ENCODE measurements at regions not wholly inside any gene's neighbourhood (a gene's known extent, or its start where the extent isn't known, plus 50 kb on each side); places are given as distances from the start of the nearest gene placed in this dataset.

GRCh38 chr19:30924069-30924636 is 425.1 kb downstream of the TSHZ3 start:
- peak overlapping the region in 1 of 2 donors; percentile 29 for H3K9ac ChIP-seq (ENCODE audit: low read length in 2 of 2)
- H3K27me3 ChIP-seq (ENCODE audit: control insufficient read depth in 1 of 2, insufficient read depth in 2 of 2, low read length in 2 of 2) = no peaks in the 10 kb centered on the region
- no peaks in the 10 kb centered on the region for H3K36me3 ChIP-seq (ENCODE audit: control insufficient read depth in 2 of 2, insufficient read depth in 2 of 2, low read length in 2 of 2)
- H3K4me3 ChIP-seq (ENCODE audit: low read length in 2 of 2) = peak overlapping the region; percentile 49 to 57
- peaks cover 2% of the 10 kb centered on the region for H3K4me1 ChIP-seq (ENCODE audit: control insufficient read depth, insufficient read depth, low read length)
- no peak overlapping the region for H3K27ac ChIP-seq (ENCODE audit: low read length)
- H3K9me3 ChIP-seq (ENCODE audit: control insufficient read depth in 2 of 2, low read length in 2 of 2) = peaks cover 0 to 6% of the 10 kb centered on the region in 2 donors

- H3K36me3 ChIP-seq (ENCODE audit: control insufficient read depth in 2 of 2, insufficient read depth in 2 of 2, low read length in 2 of 2) = no peaks in the 10 kb centered on the region
- no peak overlapping the region for H3K4me3 ChIP-seq (ENCODE audit: low read length in 2 of 2)
- H3K9me3 ChIP-seq (ENCODE audit: control insufficient read depth in 2 of 2, low read length in 2 of 2) = peaks cover 0 to 2% of the 10 kb centered on the region in 2 donors
- H3K27me3 ChIP-seq (ENCODE audit: control insufficient read depth in 1 of 2, insufficient read depth in 2 of 2, low read length in 2 of 2) = peaks cover 0 to 2% of the 10 kb centered on the region in 2 donors
- H3K4me1 ChIP-seq (ENCODE audit: control insufficient read depth, insufficient read depth, low read length) = peaks cover 2% of the 10 kb centered on the region
- H3K9ac ChIP-seq (ENCODE audit: low read length in 2 of 2) = no peak overlapping the region
- no peak overlapping the region for H3K27ac ChIP-seq (ENCODE audit: low read length)
These were observed 425.6 kb downstream of the TSHZ3 start for GRCh38 chr19:30923621-30924020.

GRCh38 chr19:30923096-30923495 is 426.1 kb downstream of the TSHZ3 start:
- Histone ChIP-seq H3K4me1 (ENCODE audit: control insufficient read depth, insufficient read depth, low read length) (peaks cover 2% of the 10 kb centered on the region), H3K27ac (ENCODE audit: low read length) (no peak overlapping the region), H3K4me3 (ENCODE audit: low read length in 2 of 2) (no peak overlapping the region), H3K9ac (ENCODE audit: low read length in 2 of 2) (no peak overlapping the region), H3K36me3 (ENCODE audit: control insufficient read depth in 2 of 2, insufficient read depth in 2 of 2, low read length in 2 of 2) (no peaks in the 10 kb centered on the region), H3K9me3 (ENCODE audit: control insufficient read depth in 2 of 2, low read length in 2 of 2) (no peaks in the 10 kb centered on the region), H3K27me3 (ENCODE audit: control insufficient read depth in 1 of 2, insufficient read depth in 2 of 2, low read length in 2 of 2) (peaks cover 0 to 2% of the 10 kb centered on the region in 2 donors)

- no peak overlapping the region for H3K27ac ChIP-seq (ENCODE audit: low read length)
- peaks cover 2% of the 10 kb centered on the region for H3K4me1 ChIP-seq (ENCODE audit: control insufficient read depth, insufficient read depth, low read length)
- H3K36me3 ChIP-seq (ENCODE audit: control insufficient read depth in 2 of 2, insufficient read depth in 2 of 2, low read length in 2 of 2) = no peaks in the 10 kb centered on the region
- no peak overlapping the region for H3K9ac ChIP-seq (ENCODE audit: low read length in 2 of 2)
- H3K27me3 ChIP-seq (ENCODE audit: control insufficient read depth in 1 of 2, insufficient read depth in 2 of 2, low read length in 2 of 2) = peaks cover 0 to 2% of the 10 kb centered on the region in 2 donors
- H3K9me3 ChIP-seq (ENCODE audit: control insufficient read depth in 2 of 2, low read length in 2 of 2) = no peaks in the 10 kb centered on the region
- no peak overlapping the region for H3K4me3 ChIP-seq (ENCODE audit: low read length in 2 of 2)
These were observed 429.0 kb downstream of the TSHZ3 start for GRCh38 chr19:30920222-30920621.

- H3K4me1 ChIP-seq (ENCODE audit: control insufficient read depth, insufficient read depth, low read length) = peaks cover 1% of the 10 kb centered on the region
- H3K36me3 ChIP-seq (ENCODE audit: control insufficient read depth in 2 of 2, insufficient read depth in 2 of 2, low read length in 2 of 2) = no peaks in the 10 kb centered on the region
- peaks cover 0 to 2% of the 10 kb centered on the region in 2 donors for H3K27me3 ChIP-seq (ENCODE audit: control insufficient read depth in 1 of 2, insufficient read depth in 2 of 2, low read length in 2 of 2)
- H3K27ac ChIP-seq (ENCODE audit: low read length) = no peak overlapping the region
- H3K9ac ChIP-seq (ENCODE audit: low read length in 2 of 2) = no peak overlapping the region
- no peak overlapping the region for H3K4me3 ChIP-seq (ENCODE audit: low read length in 2 of 2)
- H3K9me3 ChIP-seq (ENCODE audit: control insufficient read depth in 2 of 2, low read length in 2 of 2) = no peaks in the 10 kb centered on the region
These were observed 429.5 kb downstream of the TSHZ3 start for GRCh38 chr19:30919737-30920136.

- no peak overlapping the region for H3K9ac ChIP-seq (ENCODE audit: low read length in 2 of 2)
- no peak overlapping the region for H3K4me3 ChIP-seq (ENCODE audit: low read length in 2 of 2)
- no peaks in the 10 kb centered on the region for H3K36me3 ChIP-seq (ENCODE audit: control insufficient read depth in 2 of 2, insufficient read depth in 2 of 2, low read length in 2 of 2)
- no peaks in the 10 kb centered on the region for H3K4me1 ChIP-seq (ENCODE audit: control insufficient read depth, insufficient read depth, low read length)
- no peaks in the 10 kb centered on the region for H3K9me3 ChIP-seq (ENCODE audit: control insufficient read depth in 2 of 2, low read length in 2 of 2)
- peaks cover 0 to 4% of the 10 kb centered on the region in 2 donors for H3K27me3 ChIP-seq (ENCODE audit: control insufficient read depth in 1 of 2, insufficient read depth in 2 of 2, low read length in 2 of 2)
- H3K27ac ChIP-seq (ENCODE audit: low read length) = no peak overlapping the region
These were observed 433.0 kb downstream of the TSHZ3 start for GRCh38 chr19:30916238-30916637.

GRCh38 chr19:30911491-30911890 is 437.7 kb downstream of the TSHZ3 start:
- H3K4me1 ChIP-seq (ENCODE audit: control insufficient read depth, insufficient read depth, low read length) = no peaks in the 10 kb centered on the region
- H3K27ac ChIP-seq (ENCODE audit: low read length) = no peak overlapping the region
- no peaks in the 10 kb centered on the region for H3K9me3 ChIP-seq (ENCODE audit: control insufficient read depth in 2 of 2, low read length in 2 of 2)
- no peak overlapping the region for H3K9ac ChIP-seq (ENCODE audit: low read length in 2 of 2)
- no peak overlapping the region for H3K4me3 ChIP-seq (ENCODE audit: low read length in 2 of 2)
- peaks cover 0 to 3% of the 10 kb centered on the region in 2 donors for H3K27me3 ChIP-seq (ENCODE audit: control insufficient read depth in 1 of 2, insufficient read depth in 2 of 2, low read length in 2 of 2)
- no peaks in the 10 kb centered on the region for H3K36me3 ChIP-seq (ENCODE audit: control insufficient read depth in 2 of 2, insufficient read depth in 2 of 2, low read length in 2 of 2)

- no peaks in the 10 kb centered on the region for H3K9me3 ChIP-seq (ENCODE audit: control insufficient read depth in 2 of 2, low read length in 2 of 2)
- H3K9ac ChIP-seq (ENCODE audit: low read length in 2 of 2) = no peak overlapping the region
- no peaks in the 10 kb centered on the region for H3K36me3 ChIP-seq (ENCODE audit: control insufficient read depth in 2 of 2, insufficient read depth in 2 of 2, low read length in 2 of 2)
- H3K27me3 ChIP-seq (ENCODE audit: control insufficient read depth in 1 of 2, insufficient read depth in 2 of 2, low read length in 2 of 2) = peaks cover 0 to 3% of the 10 kb centered on the region in 2 donors
- no peak overlapping the region for H3K4me3 ChIP-seq (ENCODE audit: low read length in 2 of 2)
- H3K27ac ChIP-seq (ENCODE audit: low read length) = no peak overlapping the region
- no peaks in the 10 kb centered on the region for H3K4me1 ChIP-seq (ENCODE audit: control insufficient read depth, insufficient read depth, low read length)
These were observed 438.6 kb downstream of the TSHZ3 start for GRCh38 chr19:30910485-30911240.

GRCh38 chr19:30909216-30909615 is 440.0 kb downstream of the TSHZ3 start:
- Histone ChIP-seq H3K27ac (ENCODE audit: low read length) (no peak overlapping the region), H3K36me3 (ENCODE audit: control insufficient read depth in 2 of 2, insufficient read depth in 2 of 2, low read length in 2 of 2) (no peaks in the 10 kb centered on the region), H3K9ac (ENCODE audit: low read length in 2 of 2) (no peak overlapping the region), H3K4me3 (ENCODE audit: low read length in 2 of 2) (no peak overlapping the region), H3K4me1 (ENCODE audit: control insufficient read depth, insufficient read depth, low read length) (no peaks in the 10 kb centered on the region), H3K27me3 (ENCODE audit: control insufficient read depth in 1 of 2, insufficient read depth in 2 of 2, low read length in 2 of 2) (peaks cover 0 to 5% of the 10 kb centered on the region in 2 donors), H3K9me3 (ENCODE audit: control insufficient read depth in 2 of 2, low read length in 2 of 2) (no peaks in the 10 kb centered on the region)

- no peaks in the 10 kb centered on the region for H3K4me1 ChIP-seq (ENCODE audit: control insufficient read depth, insufficient read depth, low read length)
- H3K27me3 ChIP-seq (ENCODE audit: control insufficient read depth in 1 of 2, insufficient read depth in 2 of 2, low read length in 2 of 2) = peaks cover 0 to 5% of the 10 kb centered on the region in 2 donors
- no peak overlapping the region for H3K9ac ChIP-seq (ENCODE audit: low read length in 2 of 2)
- H3K4me3 ChIP-seq (ENCODE audit: low read length in 2 of 2) = no peak overlapping the region
- H3K36me3 ChIP-seq (ENCODE audit: control insufficient read depth in 2 of 2, insufficient read depth in 2 of 2, low read length in 2 of 2) = no peaks in the 10 kb centered on the region
- no peak overlapping the region for H3K27ac ChIP-seq (ENCODE audit: low read length)
- no peaks in the 10 kb centered on the region for H3K9me3 ChIP-seq (ENCODE audit: control insufficient read depth in 2 of 2, low read length in 2 of 2)
These were observed 440.9 kb downstream of the TSHZ3 start for GRCh38 chr19:30908262-30908771.

- Histone ChIP-seq H3K9ac (ENCODE audit: low read length in 2 of 2) (no peak overlapping the region), H3K9me3 (ENCODE audit: control insufficient read depth in 2 of 2, low read length in 2 of 2) (no peaks in the 10 kb centered on the region), H3K4me1 (ENCODE audit: control insufficient read depth, insufficient read depth, low read length) (no peaks in the 10 kb centered on the region), H3K27me3 (ENCODE audit: control insufficient read depth in 1 of 2, insufficient read depth in 2 of 2, low read length in 2 of 2) (peaks cover 0 to 2% of the 10 kb centered on the region in 2 donors), H3K36me3 (ENCODE audit: control insufficient read depth in 2 of 2, insufficient read depth in 2 of 2, low read length in 2 of 2) (no peaks in the 10 kb centered on the region), H3K27ac (ENCODE audit: low read length) (no peak overlapping the region), H3K4me3 (ENCODE audit: low read length in 2 of 2) (no peak overlapping the region)
These were observed 442.4 kb downstream of the TSHZ3 start for GRCh38 chr19:30906871-30907270.

Measured in stomach smooth muscle (tissue), 2 donors.